Left ventricle myocardium inferior (tissue), 1 donor: ENCODE measurements at regions not wholly inside any gene's neighbourhood (a gene's known extent, or its start where the extent isn't known, plus 50 kb on each side); places are given as distances from the start of the nearest gene placed in this dataset.
A peak's percentile ranks its signal among the peaks of the same experiment; 100 is the strongest.

Experiments used
- DNase-seq: peaks from one replicate; pipeline ENCODE4 v3.0.0-alpha.2; 2020
- H3K27ac ChIP-seq: fragments of 200-600 bp; replicated peaks from 2 replicates; pipeline ENCODE4 v1.8.0; 2021
- H3K27me3 ChIP-seq: fragments of 200-600 bp; 2 replicates; pipeline ENCODE4 v1.8.0; 2021; ENCODE audit warnings: low read depth
- H3K36me3 ChIP-seq: fragments of 200-600 bp; 2 replicates; pipeline ENCODE4 v1.8.0; 2021
- H3K4me1 ChIP-seq: fragments of 200-600 bp; 2 replicates; pipeline ENCODE4 v1.8.0; 2021
- H3K4me3 ChIP-seq: fragments of 200-600 bp; 2 replicates; pipeline ENCODE4 v1.8.0; 2021; ENCODE audit warnings: mild to moderate bottlenecking, moderate library complexity
- H3K9me3 ChIP-seq: fragments of 200-600 bp; replicated peaks from 2 replicates; pipeline ENCODE4 v1.8.0; 2021
- intact Hi-C: fragments of 100-400 bp; cut with micrococcal nuclease; formaldehyde crosslinking; loops from one replicate; pipeline ENCODE4 v1.11.0; 2022
- TF ChIP-seq, protein P1 (sequence below): fragments of 200-600 bp; IDR thresholded peaks from 2 replicates; pipeline ENCODE4 v1.8.0; 2021; ENCODE audit warnings: antibody characterized with exemption, mild to moderate bottlenecking, borderline replicate concordance
- donor health status: DM: no; HTN: yes; CAD: no; lungs with severe emphysema.

DNA sequence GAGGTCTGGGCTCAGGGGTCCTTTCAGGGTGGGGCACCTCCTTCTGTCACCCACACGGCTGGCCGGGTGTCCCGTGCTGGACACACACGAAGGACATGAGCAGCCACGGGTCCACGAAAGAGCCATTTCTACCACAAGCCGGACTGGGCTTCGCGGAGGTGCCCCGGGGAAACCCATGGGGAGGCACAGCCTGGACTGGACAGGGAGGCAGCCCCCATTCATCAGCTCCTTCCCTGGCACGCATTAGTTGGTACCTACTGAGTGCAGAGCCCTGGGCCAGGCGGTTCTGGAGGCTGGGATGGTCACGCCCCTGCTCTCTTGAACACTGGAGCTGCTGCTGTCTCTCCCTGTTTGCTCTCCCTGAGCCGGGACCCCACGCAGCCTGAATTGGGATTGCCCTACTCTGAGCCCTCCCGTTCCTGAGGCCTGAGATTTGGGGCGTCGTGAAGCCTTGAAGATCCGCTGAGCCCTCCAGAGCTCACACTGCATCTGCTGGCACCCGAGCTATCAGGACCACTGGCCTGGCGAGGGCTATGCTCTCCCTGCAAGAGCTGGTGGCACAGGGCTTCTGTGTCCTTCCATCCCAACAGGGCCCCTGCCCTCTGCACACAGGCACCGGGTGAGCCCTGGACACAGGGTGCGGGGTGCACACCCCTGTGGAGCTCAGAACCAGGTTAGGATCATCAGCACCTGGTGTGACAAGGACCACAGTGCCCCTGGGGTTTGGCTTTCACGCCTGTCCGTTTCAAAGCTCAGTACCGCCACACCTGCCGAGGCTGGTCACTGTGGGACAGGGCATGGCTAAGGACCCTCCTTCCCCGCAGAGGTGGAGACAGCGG lies 84.6 kb downstream of the MYEOV start:
- H3K9me3 ChIP-seq = no peaks in the 10 kb centered on the region
- DNase-seq = peak; percentile 7
- H3K4me1 ChIP-seq = peaks cover 13% of the 10 kb centered on the region
- H3K27me3 ChIP-seq = no peaks in the 10 kb centered on the region
- H3K36me3 ChIP-seq = no peaks in the 10 kb centered on the region
- intact Hi-C loops = no loop called here
- TF ChIP-seq, protein P1, sequence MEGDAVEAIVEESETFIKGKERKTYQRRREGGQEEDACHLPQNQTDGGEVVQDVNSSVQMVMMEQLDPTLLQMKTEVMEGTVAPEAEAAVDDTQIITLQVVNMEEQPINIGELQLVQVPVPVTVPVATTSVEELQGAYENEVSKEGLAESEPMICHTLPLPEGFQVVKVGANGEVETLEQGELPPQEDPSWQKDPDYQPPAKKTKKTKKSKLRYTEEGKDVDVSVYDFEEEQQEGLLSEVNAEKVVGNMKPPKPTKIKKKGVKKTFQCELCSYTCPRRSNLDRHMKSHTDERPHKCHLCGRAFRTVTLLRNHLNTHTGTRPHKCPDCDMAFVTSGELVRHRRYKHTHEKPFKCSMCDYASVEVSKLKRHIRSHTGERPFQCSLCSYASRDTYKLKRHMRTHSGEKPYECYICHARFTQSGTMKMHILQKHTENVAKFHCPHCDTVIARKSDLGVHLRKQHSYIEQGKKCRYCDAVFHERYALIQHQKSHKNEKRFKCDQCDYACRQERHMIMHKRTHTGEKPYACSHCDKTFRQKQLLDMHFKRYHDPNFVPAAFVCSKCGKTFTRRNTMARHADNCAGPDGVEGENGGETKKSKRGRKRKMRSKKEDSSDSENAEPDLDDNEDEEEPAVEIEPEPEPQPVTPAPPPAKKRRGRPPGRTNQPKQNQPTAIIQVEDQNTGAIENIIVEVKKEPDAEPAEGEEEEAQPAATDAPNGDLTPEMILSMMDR = no peak
- no peak overlapping the region for H3K4me3 ChIP-seq
- H3K27ac ChIP-seq = no peak overlapping the region

- H3K4me1 ChIP-seq = peaks cover 4% of the 10 kb centered on the region
- H3K36me3 ChIP-seq = no peaks in the 10 kb centered on the region
- DNase-seq = no peak
- intact Hi-C loops = no loop called here
- H3K27me3 ChIP-seq = no peaks in the 10 kb centered on the region
- no peaks in the 10 kb centered on the region for H3K9me3 ChIP-seq
- H3K4me3 ChIP-seq = no peak overlapping the region
- H3K27ac ChIP-seq = no peak overlapping the region
- TF ChIP-seq, protein P1 = no peak
Observed at GRCh38 chr11:69380451-69380901, 86.5 kb downstream of the MYEOV start.

- Histone ChIP-seq H3K27me3 (no peaks in the 10 kb centered on the region), H3K27ac (no peak overlapping the region), H3K4me3 (no peak overlapping the region), H3K9me3 (no peaks in the 10 kb centered on the region), H3K36me3 (no peaks in the 10 kb centered on the region), H3K4me1 (peaks cover 4% of the 10 kb centered on the region)
- TF ChIP-seq, protein P1 = no peak
- intact Hi-C loops = no loop called here
- no peak for DNase-seq
Observed at GRCh38 chr11:69380921-69381581, 87.1 kb downstream of the MYEOV start.

DNA sequence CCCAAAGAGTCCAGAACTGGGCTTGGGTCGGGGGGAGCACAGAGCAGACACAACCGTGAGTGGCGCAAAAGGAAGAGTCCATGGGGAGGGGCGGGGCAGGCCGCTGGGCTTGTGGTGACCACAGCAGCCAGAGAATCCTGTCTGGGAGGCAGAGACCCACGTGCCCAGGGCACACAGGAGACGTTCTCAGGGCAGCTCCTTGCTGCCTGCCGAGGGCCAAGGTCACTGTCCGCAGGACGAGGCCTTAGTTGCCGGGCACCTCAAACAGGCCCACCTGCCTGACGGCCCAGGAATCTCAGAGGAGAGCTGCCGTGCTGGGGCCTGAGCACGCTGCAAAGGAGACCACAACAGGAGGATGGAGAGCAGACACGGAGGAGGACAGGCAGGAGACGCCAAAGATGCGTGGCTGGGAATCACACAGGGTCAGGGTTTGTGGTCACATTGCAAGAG lies 87.8 kb downstream of the MYEOV start:
- H3K4me3 ChIP-seq = peak overlapping the region; percentile 33
- no peaks in the 10 kb centered on the region for H3K27me3 ChIP-seq
- no peak for DNase-seq
- intact Hi-C loops = no loop called here
- H3K9me3 ChIP-seq = no peaks in the 10 kb centered on the region
- H3K27ac ChIP-seq = peak overlapping the region; percentile 68
- TF ChIP-seq, protein P1 = no peak
- H3K4me1 ChIP-seq = peaks cover 4% of the 10 kb centered on the region
- H3K36me3 ChIP-seq = no peaks in the 10 kb centered on the region

DNA sequence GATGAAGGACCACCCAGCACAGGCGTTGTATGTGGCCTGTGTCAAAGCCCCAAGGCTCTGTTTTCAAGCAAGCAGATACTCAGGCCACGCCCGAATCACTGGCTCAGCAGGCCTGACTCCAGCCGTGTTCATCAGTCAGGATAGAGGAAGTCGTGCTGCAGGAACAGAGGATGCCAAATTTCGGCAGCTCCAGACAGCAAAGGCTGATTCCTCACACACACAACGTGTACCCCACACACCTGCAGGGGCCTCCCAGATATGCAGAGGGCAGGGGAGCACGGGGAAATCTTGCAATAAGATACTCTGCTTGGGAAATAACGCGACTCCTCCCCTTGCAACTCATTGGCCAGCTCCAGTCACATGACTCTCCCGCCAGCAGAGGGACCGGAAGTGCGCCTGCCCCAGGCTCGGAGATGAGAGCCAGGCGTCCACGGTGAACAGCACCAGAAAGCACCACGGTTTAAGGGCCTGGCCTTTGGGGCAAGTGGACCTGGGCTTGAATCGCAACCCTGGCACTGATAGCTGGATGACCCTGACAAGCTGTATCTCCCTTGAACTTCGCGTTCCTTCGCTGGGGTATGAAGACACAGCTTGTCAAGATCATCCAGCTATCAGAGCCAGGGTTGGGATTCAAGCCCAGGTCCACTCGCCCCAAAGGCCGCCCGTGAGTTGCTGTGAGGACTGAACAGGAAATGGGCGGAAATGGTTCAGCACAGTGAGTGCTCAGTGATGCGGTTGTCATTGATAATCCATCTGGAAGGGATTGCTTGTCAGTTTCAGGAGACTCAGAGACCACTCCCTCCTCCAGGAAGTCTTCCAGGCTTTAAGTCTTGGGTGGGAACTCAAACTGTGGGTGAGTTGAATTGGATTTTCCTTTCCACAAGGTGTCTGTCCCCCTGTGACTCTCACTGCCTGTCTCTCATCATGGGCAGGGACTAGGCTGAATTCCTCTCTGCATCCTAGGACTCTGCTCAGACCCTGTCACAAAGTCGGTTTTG lies 88.5 kb downstream of the MYEOV start:
- H3K27ac ChIP-seq = peak overlapping the region; percentile 68
- intact Hi-C loops = no loop called here
- TF ChIP-seq, protein P1 = no peak
- peaks cover 1% of the 10 kb centered on the region for H3K9me3 ChIP-seq
- no peaks in the 10 kb centered on the region for H3K36me3 ChIP-seq
- peak overlapping the region; percentile 33 for H3K4me3 ChIP-seq
- DNase-seq = peak; percentile 57
- H3K4me1 ChIP-seq = peaks cover 4% of the 10 kb centered on the region
- no peaks in the 10 kb centered on the region for H3K27me3 ChIP-seq
